GM18517 (cell line): ENCODE measurements at regions not wholly inside any gene's neighbourhood (a gene's known extent, or its start where the extent isn't known, plus 50 kb on each side); places are given as distances from the start of the nearest gene placed in this dataset.

Source experiments
- ATAC-seq: cut with Tn5 transposase; IDR thresholded peaks from one replicate; pipeline ENCODE4 v1.9.1; 2021; ENCODE audit warnings: mild to moderate bottlenecking, moderate library complexity; ENCODE audit not compliant: unreplicated experiment

DNA sequence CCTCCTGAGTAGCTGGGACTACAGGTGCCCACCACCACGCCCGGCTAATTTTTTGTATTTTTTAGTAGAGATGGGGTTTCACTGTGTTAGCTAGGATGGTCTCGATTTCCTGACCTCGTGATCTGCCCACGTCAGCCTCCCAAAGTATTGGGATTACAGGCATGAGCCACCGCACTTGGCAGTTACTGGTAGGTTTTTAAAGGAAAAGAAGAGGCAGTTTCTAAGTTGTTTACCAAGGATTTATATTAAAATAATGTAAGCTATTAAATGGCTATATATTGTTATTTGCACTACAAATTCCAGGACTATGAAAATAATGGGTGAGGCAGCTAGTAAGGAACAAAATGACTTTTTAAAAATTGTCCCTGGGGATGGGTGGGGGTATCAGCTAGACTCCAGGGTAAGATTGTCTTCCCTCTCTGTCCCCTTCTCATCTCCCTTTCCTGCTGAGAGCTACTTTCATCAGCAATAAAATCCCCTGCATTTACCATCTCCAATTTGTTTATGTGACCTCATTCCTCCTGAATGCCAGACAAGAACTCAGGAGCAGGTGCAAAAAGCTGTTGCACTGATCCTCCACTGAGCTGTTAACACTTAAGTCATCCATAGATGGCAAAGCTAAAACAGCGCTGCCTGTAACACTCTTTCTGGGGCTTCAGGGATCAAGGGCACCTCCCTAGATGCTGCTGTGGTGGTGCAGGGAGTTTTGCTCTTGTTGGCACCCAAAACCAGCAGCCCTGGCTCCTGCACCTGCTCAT, 165.2 kb downstream of the ZPLD1 start:
- no peak for ATAC-seq

DNA sequence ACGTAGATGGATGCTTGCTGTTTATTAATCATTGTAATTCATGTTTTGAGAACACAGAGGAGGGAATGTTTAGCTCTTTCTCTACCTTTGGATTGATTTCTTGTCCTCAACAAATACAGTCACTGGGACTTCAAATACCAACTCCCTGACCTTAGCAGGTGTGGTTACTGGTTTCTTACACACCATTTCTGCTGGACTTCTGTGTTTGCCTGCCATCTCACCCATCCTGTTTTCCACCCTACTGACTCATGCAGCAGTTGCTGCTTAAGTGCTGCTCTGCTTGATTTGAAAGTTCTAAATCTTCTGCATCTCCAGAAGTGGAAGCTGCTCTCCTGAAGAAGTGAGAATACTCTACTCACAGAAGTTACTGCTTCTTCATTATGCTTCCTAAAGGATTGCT, 170.3 kb downstream of the ZPLD1 start:
- ATAC-seq, result no peak

DNA sequence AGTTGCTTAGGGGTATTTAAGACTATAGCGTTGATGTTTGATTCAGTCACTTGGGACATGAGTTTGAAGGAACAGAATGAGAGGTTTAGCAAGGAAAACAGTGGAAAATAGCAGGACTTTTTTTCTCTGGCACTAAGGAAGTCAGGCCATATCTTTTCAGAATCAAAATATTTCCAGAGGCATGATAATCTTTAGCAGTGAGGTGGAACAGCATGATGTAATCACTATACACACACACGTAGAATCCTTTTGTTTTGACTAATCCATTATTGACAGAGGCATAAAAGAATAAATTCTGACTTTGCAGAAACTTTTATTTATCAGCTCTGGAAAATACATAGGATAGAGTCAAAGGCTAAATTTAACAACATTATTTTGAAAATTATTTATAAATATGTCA, 174.1 kb downstream of the ZPLD1 start:
- no peak for ATAC-seq

DNA sequence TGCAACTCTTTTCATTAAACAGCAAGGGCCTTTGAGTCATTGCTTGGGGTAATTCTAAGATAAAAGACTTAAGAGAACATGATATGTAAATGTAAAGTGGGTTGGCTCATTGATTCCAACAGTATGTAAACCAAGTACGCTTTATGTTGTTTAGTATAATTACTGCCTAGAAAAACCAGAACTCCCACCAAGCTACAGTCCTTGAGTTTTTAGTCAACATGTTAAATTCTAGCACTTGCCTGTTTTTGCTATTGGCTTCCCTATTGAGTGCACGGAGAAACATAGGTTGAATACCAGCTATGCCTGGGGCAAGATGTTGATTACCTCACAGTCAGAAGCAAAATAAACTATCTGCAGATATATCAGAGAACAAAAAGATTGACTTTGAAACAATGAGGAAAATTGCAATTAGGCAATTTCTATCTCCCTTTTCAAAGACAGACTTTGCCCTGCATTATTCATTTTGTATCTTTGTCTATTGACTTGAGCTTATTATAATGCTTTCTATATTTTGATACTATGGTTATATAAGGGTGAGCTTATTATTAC, 179.3 kb downstream of the ZPLD1 start:
- ATAC-seq, result no peak

DNA sequence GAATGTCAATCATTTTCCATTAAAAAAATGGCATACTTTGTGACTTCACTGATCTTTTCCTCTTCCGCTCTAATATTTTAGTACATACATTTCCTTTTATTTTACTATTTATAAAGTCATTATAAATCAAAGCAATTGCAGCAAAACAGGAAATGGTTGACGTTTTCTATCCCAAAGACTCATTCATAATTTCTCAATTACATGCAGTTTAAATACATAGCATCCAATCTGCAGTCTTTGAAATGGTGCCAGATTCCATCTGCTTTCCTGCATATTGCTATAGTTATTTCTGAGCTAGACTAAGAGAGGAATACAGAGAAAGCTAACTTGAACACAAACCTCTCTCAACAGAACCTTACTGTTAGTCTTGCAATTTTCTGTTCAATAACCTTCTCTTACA, 179.8 kb downstream of the ZPLD1 start:
- no peak for ATAC-seq

DNA sequence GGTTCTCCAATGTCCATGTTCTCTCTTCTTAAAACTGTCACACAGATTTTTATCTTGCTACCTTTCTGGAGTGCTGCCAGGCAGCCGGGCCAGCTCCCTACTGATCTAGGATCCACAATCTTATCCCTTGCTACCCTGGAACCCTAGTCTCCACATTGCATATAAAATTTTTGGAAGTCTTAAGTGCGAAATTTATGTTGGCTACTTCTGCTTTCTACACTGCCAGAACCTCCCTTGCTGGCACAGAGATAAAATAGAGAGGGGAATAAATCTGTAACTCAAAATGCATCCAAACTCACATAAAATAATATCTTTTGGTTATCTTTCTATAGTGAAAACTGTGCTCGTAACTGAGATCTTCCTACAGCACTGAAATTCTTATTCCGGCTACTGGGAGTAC, 182.6 kb downstream of the ZPLD1 start:
- no peak for ATAC-seq

DNA sequence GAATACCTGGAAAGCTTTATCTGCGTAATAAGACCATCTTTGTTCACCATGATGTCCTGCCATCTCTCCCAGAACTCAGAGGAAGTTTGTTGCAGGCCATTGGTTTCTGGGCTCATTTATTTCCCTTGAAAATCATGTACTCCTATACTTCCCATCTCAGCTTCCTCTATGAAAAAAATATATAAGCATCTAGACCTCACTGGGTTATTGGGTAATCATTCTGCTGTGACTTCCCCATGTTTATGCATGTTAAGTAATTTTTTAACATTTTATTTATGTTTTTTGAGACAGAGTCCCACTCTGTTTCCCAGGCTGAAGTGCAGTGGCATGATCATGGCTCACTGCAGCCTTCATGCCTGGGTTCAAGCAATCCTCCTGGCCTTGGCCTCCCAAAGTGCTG, 184.5 kb downstream of the ZPLD1 start:
- ATAC-seq, result no peak

DNA sequence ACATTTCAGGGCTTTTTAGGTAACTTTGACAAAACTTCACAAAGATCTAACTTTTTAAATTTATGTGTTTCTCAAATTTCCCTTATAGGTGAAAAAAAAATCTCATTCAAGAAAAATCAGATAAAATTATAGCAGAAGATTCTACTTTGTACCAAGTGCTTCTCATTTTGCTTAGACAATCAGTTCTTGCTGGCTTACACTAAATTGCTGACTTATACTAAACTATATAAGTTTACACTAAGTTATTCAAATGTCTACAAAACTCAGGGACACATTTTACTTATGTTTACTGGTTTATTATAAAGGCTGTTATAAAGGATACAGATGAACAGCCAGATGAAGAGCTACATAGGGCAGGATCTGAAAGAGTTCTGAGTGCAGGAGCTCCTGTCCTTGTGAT, 195.1 kb downstream of the ZPLD1 start:
- no peak for ATAC-seq

DNA sequence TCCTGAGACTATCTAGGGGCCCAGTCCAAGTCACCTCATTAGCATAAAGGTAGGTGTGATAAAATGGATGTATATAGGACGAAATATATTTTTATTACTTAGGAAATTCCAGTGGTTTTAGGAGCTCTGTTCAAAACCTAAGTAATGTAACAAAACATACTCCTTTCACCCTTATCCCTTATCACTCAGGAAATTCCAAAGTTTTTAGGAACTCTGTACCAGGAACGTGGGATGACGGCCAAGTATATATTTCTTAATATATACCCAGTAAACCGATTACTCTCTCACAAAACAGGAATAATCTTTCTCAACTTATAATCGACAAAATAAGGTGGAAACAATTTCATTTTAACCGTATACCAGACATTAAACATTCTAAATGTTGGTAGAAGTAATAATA, 195.7 kb downstream of the ZPLD1 start:
- ATAC-seq, result no peak

DNA sequence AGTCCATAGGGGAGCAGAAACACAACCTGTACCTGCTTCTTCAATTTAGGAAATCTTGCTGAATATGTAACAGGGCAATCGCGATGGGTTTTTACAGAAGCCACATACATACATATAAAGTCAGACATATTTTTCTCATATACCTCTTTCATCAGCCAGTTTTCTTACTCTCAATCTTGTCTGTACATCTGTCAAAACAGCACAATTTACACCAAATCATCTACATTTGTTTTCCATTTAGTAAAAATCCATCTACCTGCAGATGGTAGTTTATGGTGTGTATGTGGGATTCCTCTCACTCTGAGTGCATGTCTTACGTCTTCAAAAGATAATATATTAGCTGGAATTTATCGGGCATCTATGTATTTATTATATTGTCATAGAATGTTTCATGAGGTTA, 208.7 kb downstream of the ZPLD1 start:
- ATAC-seq, result no peak

DNA sequence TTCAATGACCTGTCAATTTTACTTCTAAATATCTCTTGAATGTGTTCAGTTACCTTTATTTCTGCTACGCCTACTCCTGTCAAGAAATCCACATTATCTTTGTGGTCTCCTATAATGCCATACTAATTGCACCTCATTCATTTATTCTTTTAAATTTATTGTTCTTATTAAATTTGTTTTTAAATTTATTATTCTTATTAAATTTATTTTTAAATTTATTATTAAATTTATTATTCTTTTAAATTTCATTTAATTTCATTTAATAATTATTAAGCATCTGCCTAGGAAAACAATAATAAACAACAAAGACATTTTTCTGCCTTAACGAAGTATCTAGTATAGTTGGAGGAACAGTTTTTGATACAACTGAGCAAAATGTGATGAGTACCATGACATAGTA, 211.7 kb downstream of the ZPLD1 start:
- no peak for ATAC-seq

DNA sequence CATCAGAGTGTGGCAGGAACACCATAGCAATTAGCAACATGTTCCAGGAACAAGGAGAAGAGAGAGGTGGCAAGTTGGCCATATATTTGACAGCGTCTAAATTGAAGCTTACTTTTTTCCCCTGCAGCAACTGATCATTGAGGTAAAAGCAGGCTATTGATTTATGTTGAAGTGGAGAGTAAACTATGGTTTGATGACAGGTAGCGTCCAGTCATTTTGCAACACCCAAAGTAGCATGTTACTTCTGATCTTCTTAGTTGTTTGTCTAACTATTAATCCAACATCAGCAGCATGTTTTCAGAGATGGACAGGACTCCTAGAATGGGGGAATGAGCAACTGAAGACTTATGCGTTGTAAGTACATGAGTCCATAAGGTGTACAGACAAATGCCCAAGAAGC, 225.8 kb downstream of the ZPLD1 start:
- ATAC-seq, result no peak

DNA sequence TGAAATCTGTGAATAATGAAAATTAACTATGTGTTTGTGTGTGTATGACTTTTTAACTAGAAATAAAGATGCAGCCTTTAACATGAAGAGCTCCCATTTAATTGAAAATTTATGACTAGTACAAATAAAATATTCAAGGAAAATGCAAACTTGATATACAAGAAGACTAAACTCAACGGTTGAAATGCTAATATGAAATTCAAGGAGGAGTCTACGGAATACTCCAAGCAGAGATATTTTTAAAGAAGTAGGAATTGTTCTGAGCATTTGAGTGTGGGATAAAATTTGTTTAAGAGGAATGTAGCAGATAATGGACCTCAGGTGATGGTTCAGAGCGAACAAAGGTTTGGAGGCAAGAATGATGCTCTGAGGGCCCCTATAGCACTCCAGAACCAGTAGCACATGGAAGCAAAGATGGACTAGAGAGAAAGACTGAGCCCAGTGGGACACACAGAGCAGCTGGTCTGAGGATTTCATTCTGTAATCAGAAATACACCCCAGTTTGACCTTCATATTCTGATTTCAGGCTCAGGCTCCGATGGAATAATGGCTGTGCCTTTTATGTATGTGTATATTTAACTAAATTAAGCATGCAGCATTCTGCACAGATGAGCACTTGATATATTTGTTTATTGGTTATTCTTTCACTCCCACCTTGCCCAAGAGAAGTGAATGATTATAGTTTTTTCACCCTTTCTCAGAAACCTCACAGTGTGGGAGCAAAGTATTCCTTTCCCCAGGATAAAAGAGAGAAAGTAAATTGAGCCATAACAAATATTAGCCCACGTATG, 227.1 kb downstream of the ZPLD1 start:
- no peak for ATAC-seq

DNA sequence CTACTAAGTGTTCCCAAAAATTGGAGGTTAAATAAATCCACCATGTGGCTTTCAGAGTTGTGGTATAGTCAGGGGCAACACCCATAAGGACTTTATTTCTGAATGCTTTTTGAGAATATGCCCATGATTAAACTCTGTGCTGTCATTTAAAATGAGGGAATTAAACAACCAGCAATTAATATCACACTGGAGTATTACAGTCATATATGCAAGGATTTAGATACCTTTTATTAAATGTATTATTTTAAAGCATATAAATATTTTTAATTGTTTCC, 227.6 kb downstream of the ZPLD1 start:
- no peak for ATAC-seq

DNA sequence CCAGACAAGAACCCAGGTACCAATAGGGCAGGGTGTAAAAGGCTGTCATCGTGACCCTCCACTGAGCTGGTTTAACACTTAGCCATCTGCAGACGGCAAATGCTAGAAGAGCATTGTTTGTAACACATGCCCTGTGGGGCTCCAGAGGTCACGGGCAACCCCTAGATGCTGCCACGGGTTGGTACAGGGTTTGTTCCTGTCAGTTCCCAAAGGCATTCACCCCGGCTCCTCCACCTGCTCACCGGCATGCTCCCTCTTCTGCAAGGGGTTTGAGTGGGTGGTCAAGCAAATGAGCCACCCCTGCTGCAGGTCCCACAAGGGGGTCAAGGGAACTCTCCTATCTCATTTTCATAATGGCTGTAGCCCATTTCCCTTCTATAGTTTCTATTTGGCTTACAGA, 229.3 kb downstream of the ZPLD1 start:
- ATAC-seq, result no peak

DNA sequence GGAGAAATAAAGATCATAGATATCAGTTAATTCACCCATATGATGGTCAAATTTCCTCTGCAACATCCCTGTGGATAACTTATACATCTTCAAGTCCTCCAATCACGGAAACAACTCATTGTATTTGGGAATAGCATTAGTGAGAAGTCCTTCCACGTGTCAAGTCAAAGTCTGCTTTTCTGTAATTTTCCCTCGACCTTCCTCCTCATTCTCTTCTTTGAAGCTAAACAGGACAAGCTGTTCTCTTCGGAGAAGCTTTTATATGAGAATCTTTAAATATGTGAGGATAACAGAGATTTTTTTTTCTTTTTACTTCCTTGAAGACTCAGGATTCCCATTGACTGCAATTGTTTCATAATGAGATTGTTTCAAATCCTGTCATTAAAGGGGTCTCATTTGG, 230.4 kb downstream of the ZPLD1 start:
- no peak for ATAC-seq

DNA sequence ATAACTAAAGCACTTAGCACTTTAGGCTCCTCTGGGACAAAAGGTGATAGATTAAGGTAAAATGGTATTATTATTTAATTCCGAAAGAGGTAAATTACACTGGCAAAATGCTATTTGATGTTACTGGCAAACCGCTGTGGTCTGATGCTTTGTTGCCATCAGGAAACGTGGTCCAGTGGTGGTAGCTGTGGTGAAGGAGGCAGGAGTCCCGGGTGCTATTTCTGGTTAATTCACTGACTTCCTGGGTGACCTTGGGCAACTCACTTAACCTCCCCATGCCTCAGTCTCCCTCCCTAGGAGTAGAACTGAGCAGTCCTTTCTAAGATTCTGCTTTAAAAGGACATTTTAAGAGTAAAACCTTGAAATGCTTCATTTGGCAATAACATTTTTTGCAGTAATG, 233.4 kb downstream of the ZPLD1 start:
- ATAC-seq, result no peak

DNA sequence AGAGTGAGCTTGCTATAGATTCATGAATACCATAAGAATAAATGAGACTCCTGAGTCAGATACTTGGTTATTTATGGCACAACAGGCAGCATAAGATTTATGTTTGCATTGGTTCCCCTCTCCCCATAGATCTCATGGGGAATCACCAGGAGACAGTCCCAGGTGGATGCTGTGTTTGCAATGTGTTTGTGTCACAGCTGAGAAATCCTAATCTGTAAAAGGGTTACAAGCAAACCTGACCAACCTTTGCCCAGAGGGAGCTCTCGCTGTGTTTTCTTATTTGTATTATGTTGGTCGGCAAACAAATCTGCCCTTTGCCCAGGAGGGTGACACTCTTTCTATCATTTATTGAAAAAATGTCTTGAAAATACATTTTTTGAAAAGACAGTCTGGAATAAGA, 236.2 kb downstream of the ZPLD1 start:
- ATAC-seq, result no peak

DNA sequence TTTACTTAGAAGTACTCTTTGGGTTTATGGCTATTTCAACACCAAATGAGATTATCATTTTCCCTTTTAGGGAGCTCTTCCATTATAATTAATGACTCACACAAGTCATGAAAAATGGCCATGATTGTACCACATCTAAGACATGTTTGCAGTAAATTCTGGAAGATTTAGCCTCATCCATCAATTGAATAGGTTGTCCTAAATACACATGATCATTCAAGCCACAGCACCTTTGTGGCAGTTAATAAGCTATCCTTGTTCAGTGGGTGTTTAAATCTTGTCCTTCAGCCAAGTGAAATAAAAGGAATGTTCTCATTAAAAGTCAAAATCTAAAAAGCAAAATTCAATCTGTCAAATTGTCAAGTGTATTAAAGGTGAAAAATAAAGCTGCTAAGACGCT, 237.5 kb downstream of the ZPLD1 start:
- no peak for ATAC-seq

DNA sequence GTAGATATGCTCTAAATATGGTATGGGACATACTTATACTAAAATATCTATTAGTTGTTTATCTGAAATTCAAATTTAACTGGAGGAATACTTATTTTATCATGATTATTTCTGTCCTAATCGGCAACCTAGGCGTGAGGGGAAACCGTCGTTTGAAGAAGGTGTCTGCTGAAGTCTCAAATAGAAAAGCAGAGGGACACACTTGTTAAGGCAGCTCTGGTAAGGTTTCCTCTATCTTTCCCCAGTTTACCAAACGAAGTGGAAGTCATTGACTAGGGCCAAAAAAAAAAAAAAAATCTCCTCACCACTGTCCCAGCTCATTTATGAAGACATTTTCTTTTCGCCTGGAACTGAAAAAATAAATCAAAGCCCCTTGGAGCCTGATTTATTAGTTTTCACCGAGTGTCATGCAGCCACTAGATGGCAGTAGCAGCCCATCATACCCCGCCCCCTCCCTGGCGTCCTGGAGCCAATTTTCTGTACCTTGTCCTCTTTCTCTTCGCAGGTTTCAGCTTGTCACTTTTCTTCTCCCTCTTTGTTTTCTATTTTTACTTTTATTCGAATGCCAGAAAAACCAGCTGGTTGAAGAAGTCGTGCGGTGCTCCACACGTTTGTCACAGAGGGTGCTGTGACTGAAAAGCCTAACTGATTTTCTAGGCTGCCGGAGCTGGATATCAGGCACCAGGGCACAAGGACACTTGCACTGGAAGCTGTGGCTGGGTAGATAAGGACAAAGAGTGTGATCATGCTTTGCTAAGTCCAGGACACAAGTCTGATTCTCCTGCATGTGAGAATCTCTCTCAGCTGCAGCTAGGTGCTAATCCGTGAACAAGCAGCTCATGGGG, 238.7 kb downstream of the ZPLD1 start:
- ATAC-seq, result peak; percentile 76

DNA sequence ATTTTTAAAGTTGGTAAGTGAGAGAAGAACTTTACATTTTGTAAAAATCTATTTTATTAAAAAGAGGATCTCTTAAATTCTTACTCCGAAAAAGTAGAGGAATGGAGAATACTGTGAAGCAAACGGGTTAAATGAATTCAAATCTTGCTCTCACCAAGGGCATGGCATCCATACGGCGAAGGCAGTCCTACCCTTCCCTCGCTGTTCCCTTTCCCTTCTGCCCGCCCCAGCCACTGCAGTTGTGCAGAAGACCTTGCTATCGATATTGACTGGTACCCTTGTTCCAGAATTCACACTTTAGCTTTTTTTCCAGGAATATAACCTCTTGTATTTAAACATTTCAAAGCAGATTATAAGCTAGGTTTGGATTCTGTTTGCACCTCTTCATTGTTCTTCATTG, 239.5 kb downstream of the ZPLD1 start:
- ATAC-seq, result no peak

DNA sequence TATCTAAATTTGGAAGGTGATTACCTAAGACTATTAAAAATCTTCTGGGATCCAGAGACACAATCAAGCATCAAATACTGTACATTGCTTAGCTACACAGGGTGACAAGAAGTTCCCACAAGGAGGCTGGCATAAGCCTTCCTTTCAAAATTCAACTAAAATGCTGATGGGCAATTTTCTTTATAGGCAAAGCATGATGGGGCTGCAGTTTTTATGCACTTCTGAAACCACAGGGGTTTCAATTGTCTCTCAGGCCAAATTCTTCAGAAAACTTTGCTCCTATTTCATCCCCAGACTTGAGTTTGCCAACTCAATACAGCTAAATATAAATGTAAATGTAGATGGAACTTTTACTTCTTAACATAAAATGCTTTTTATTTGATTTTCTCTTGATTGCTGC, 241.6 kb downstream of the ZPLD1 start:
- ATAC-seq, result no peak
